ENCODE measurements at regions not wholly inside any gene's neighbourhood (a gene's known extent, or its start where the extent isn't known, plus 50 kb on each side); places are given as distances from the start of the nearest gene placed in this dataset.

- TF ChIP-seq, protein P1, sequence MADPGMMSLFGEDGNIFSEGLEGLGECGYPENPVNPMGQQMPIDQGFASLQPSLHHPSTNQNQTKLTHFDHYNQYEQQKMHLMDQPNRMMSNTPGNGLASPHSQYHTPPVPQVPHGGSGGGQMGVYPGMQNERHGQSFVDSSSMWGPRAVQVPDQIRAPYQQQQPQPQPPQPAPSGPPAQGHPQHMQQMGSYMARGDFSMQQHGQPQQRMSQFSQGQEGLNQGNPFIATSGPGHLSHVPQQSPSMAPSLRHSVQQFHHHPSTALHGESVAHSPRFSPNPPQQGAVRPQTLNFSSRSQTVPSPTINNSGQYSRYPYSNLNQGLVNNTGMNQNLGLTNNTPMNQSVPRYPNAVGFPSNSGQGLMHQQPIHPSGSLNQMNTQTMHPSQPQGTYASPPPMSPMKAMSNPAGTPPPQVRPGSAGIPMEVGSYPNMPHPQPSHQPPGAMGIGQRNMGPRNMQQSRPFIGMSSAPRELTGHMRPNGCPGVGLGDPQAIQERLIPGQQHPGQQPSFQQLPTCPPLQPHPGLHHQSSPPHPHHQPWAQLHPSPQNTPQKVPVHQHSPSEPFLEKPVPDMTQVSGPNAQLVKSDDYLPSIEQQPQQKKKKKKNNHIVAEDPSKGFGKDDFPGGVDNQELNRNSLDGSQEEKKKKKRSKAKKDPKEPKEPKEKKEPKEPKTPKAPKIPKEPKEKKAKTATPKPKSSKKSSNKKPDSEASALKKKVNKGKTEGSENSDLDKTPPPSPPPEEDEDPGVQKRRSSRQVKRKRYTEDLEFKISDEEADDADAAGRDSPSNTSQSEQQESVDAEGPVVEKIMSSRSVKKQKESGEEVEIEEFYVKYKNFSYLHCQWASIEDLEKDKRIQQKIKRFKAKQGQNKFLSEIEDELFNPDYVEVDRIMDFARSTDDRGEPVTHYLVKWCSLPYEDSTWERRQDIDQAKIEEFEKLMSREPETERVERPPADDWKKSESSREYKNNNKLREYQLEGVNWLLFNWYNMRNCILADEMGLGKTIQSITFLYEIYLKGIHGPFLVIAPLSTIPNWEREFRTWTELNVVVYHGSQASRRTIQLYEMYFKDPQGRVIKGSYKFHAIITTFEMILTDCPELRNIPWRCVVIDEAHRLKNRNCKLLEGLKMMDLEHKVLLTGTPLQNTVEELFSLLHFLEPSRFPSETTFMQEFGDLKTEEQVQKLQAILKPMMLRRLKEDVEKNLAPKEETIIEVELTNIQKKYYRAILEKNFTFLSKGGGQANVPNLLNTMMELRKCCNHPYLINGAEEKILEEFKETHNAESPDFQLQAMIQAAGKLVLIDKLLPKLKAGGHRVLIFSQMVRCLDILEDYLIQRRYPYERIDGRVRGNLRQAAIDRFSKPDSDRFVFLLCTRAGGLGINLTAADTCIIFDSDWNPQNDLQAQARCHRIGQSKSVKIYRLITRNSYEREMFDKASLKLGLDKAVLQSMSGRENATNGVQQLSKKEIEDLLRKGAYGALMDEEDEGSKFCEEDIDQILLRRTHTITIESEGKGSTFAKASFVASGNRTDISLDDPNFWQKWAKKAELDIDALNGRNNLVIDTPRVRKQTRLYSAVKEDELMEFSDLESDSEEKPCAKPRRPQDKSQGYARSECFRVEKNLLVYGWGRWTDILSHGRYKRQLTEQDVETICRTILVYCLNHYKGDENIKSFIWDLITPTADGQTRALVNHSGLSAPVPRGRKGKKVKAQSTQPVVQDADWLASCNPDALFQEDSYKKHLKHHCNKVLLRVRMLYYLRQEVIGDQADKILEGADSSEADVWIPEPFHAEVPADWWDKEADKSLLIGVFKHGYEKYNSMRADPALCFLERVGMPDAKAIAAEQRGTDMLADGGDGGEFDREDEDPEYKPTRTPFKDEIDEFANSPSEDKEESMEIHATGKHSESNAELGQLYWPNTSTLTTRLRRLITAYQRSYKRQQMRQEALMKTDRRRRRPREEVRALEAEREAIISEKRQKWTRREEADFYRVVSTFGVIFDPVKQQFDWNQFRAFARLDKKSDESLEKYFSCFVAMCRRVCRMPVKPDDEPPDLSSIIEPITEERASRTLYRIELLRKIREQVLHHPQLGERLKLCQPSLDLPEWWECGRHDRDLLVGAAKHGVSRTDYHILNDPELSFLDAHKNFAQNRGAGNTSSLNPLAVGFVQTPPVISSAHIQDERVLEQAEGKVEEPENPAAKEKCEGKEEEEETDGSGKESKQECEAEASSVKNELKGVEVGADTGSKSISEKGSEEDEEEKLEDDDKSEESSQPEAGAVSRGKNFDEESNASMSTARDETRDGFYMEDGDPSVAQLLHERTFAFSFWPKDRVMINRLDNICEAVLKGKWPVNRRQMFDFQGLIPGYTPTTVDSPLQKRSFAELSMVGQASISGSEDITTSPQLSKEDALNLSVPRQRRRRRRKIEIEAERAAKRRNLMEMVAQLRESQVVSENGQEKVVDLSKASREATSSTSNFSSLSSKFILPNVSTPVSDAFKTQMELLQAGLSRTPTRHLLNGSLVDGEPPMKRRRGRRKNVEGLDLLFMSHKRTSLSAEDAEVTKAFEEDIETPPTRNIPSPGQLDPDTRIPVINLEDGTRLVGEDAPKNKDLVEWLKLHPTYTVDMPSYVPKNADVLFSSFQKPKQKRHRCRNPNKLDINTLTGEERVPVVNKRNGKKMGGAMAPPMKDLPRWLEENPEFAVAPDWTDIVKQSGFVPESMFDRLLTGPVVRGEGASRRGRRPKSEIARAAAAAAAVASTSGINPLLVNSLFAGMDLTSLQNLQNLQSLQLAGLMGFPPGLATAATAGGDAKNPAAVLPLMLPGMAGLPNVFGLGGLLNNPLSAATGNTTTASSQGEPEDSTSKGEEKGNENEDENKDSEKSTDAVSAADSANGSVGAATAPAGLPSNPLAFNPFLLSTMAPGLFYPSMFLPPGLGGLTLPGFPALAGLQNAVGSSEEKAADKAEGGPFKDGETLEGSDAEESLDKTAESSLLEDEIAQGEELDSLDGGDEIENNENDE (IDR thresholded peaks at IDR 0.05; ENCODE audit: insufficient replicate concordance, low read length): no peak
- TF ChIP-seq HDAC6 (IDR thresholded peaks at IDR 0.05; ENCODE audit: low read depth, low read length) (no peak), GABPA (IDR thresholded peaks at IDR 0.05; ENCODE audit: borderline replicate concordance, insufficient read depth, low read length) (no peak), RBBP5 (IDR thresholded peaks at IDR 0.05; ENCODE audit: borderline replicate concordance, low read depth, low read length) (no peak), SIX5 (IDR thresholded peaks at IDR 0.05; ENCODE audit: low read depth, low read length) (no peak)
- TF ChIP-seq, protein P2, sequence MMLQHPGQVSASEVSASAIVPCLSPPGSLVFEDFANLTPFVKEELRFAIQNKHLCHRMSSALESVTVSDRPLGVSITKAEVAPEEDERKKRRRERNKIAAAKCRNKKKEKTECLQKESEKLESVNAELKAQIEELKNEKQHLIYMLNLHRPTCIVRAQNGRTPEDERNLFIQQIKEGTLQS (IDR thresholded peaks at IDR 0.05; ENCODE audit: insufficient read depth, low read depth, low read length): no peak
These were observed 406.8 kb downstream of the MCTP2 start (continued) for GRCh38 chr15:94638183-94638582.

Measured in H1 (cell line).